ENCODE measurements at regions not wholly inside any gene's neighbourhood (a gene's known extent, or its start where the extent isn't known, plus 50 kb on each side); places are given as distances from the start of the nearest gene placed in this dataset.

DNA sequence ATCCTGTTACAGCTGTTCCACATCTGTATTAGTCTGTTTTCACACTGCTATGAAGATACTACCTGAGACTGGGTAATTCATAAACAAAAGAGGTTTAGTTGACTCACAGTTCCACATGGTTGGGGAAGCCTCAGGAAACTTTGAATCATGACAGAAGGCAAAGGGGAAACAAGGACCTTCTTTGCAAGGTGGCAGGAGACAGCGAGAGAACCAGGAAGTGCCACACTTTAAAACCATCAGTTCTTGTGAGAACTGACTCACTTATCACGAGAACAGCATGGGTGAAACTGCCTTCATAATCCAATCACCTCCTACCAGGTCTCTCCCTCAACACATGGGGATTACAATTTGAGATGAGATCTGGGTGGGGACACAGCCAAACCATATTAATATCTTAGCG lies 110.3 kb upstream of the TRABD2B start:
- no peaks in the 10 kb centered on the region for H3K36me3 Mint-ChIP-seq (ENCODE audit: unreplicated experiment)
- no peak for DNase-seq
- no peaks in the 10 kb centered on the region for H3K9me3 Mint-ChIP-seq (ENCODE audit: unreplicated experiment)
- no peak overlapping the region for H3K27ac Mint-ChIP-seq (ENCODE audit: unreplicated experiment)
- no peaks in the 10 kb centered on the region for H3K4me1 Mint-ChIP-seq (ENCODE audit: low read depth, unreplicated experiment)
- no peaks in the 10 kb centered on the region for H3K27me3 Mint-ChIP-seq (ENCODE audit: unreplicated experiment)
- TF ChIP-seq, protein P1, sequence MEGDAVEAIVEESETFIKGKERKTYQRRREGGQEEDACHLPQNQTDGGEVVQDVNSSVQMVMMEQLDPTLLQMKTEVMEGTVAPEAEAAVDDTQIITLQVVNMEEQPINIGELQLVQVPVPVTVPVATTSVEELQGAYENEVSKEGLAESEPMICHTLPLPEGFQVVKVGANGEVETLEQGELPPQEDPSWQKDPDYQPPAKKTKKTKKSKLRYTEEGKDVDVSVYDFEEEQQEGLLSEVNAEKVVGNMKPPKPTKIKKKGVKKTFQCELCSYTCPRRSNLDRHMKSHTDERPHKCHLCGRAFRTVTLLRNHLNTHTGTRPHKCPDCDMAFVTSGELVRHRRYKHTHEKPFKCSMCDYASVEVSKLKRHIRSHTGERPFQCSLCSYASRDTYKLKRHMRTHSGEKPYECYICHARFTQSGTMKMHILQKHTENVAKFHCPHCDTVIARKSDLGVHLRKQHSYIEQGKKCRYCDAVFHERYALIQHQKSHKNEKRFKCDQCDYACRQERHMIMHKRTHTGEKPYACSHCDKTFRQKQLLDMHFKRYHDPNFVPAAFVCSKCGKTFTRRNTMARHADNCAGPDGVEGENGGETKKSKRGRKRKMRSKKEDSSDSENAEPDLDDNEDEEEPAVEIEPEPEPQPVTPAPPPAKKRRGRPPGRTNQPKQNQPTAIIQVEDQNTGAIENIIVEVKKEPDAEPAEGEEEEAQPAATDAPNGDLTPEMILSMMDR (IDR thresholded peaks at IDR 0.05; ENCODE audit: partially characterized antibody, unreplicated experiment): no peak
- H3K4me3 Mint-ChIP-seq (ENCODE audit: unreplicated experiment): no peak overlapping the region

DNA sequence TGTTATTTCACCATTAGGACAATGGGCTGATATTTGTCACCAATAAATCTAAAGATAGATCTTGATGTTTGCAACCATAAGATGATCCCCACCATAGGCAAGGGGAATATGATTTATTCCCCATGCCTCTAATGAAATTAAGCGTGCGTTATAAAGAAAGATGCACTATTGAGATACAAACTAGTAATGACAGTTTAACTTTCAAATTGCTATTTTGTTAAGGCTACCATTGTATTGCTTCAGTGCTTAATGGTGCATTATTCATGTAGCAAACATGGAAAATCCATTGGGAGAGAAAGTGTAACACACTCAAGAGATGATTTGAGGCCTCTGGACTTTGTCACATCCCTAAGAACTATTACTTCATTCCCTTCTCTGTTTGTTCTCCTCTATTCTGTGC lies 108.9 kb upstream of the TRABD2B start:
- no peak for DNase-seq
- H3K36me3 Mint-ChIP-seq (ENCODE audit: unreplicated experiment): no peaks in the 10 kb centered on the region

GRCh38 chr1:48105165-48105564 lies 108.0 kb upstream of the TRABD2B start:
- Mint-ChIP-seq H3K9me3 (ENCODE audit: unreplicated experiment) (no peaks in the 10 kb centered on the region), H3K27ac (ENCODE audit: unreplicated experiment) (no peak overlapping the region), H3K27me3 (ENCODE audit: unreplicated experiment) (peaks cover 2% of the 10 kb centered on the region), H3K36me3 (ENCODE audit: unreplicated experiment) (no peaks in the 10 kb centered on the region), H3K4me3 (ENCODE audit: unreplicated experiment) (no peak overlapping the region), H3K4me1 (ENCODE audit: low read depth, unreplicated experiment) (no peaks in the 10 kb centered on the region)
- DNase-seq: no peak
- TF ChIP-seq, protein P1 (IDR thresholded peaks at IDR 0.05; ENCODE audit: partially characterized antibody, unreplicated experiment): no peak

More for the DNA sequence above, 108.9 kb upstream of the TRABD2B start:
- H3K4me1 Mint-ChIP-seq (ENCODE audit: low read depth, unreplicated experiment): no peaks in the 10 kb centered on the region
- H3K27ac Mint-ChIP-seq (ENCODE audit: unreplicated experiment): no peak overlapping the region
- no peak overlapping the region for H3K4me3 Mint-ChIP-seq (ENCODE audit: unreplicated experiment)
- no peaks in the 10 kb centered on the region for H3K9me3 Mint-ChIP-seq (ENCODE audit: unreplicated experiment)
- TF ChIP-seq, protein P1 (IDR thresholded peaks at IDR 0.05; ENCODE audit: partially characterized antibody, unreplicated experiment): no peak
- peaks cover 2% of the 10 kb centered on the region for H3K27me3 Mint-ChIP-seq (ENCODE audit: unreplicated experiment)

DNA sequence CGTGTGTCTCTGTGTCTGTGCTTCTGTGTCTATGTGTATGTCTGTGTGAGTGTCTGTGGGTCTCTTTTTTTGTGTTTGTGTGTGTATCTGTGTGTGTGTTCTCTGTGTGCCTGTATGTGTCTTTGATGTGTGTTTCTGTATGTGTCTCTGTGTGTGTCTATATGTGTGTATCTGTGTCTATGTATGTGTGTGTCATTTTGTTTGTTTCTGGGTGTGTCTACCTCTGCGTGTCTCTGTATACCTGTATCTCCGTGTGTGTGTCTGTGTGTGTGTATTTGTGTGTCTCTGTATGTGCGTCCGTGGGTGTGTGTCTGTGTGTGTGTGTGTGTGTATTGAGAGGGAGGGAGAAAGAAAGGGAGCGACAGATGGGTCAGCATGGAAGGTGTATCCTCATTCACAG lies 106.3 kb upstream of the TRABD2B start:
- Mint-ChIP-seq H3K9me3 (ENCODE audit: unreplicated experiment) (no peaks in the 10 kb centered on the region), H3K27me3 (ENCODE audit: unreplicated experiment) (peaks cover 4% of the 10 kb centered on the region), H3K27ac (ENCODE audit: unreplicated experiment) (no peak overlapping the region), H3K4me1 (ENCODE audit: low read depth, unreplicated experiment) (no peaks in the 10 kb centered on the region), H3K36me3 (ENCODE audit: unreplicated experiment) (no peaks in the 10 kb centered on the region), H3K4me3 (ENCODE audit: unreplicated experiment) (no peak overlapping the region)
- no peak for DNase-seq
- TF ChIP-seq, protein P1 (IDR thresholded peaks at IDR 0.05; ENCODE audit: partially characterized antibody, unreplicated experiment): no peak

GRCh38 chr1:48102766-48103165 lies 105.6 kb upstream of the TRABD2B start:
- Mint-ChIP-seq H3K4me1 (ENCODE audit: low read depth, unreplicated experiment) (no peaks in the 10 kb centered on the region), H3K27ac (ENCODE audit: unreplicated experiment) (no peak overlapping the region), H3K4me3 (ENCODE audit: unreplicated experiment) (no peak overlapping the region), H3K9me3 (ENCODE audit: unreplicated experiment) (no peaks in the 10 kb centered on the region), H3K36me3 (ENCODE audit: unreplicated experiment) (no peaks in the 10 kb centered on the region), H3K27me3 (ENCODE audit: unreplicated experiment) (peaks cover 4% of the 10 kb centered on the region)
- DNase-seq: no peak
- TF ChIP-seq, protein P1 (IDR thresholded peaks at IDR 0.05; ENCODE audit: partially characterized antibody, unreplicated experiment): no peak

All from glutamatergic neuron (in vitro differentiated cells).